RWPE1 (cell line): ENCODE measurements at regions not wholly inside any gene's neighbourhood (a gene's known extent, or its start where the extent isn't known, plus 50 kb on each side); places are given as distances from the start of the nearest gene placed in this dataset.

Source experiments
- CTCF ChIA-PET: fragments of 350-600 bp; sonication (Branson Sonifier 250); formaldehyde crosslinking; extraction: SDS; loops from one replicate; lab custom pipeline; 2021; lab: Yijun Ruan, JAX
- POLR2A ChIA-PET: fragments of 400-600 bp; formaldehyde crosslinking; extraction: SDS; loops from one replicate; lab custom pipeline; 2020; ENCODE audit warnings: antibody characterized with exemption; ENCODE audit not compliant: low non-redundant PET; lab: Yijun Ruan, JAX
- DNase-seq: peaks from one replicate; pipeline ENCODE4 v3.0.0; 2012; ENCODE audit warnings: low spot score
- H3K27ac ChIP-seq: fragments of 450-650 bp; 2 replicates; pipeline ENCODE4 v1.5.1; 2017
- TF ChIP-seq, protein P1 (sequence below): fragments of 450-650 bp; conservative IDR thresholded peaks from 2 replicates; pipeline ENCODE4 v1.5.1; 2017; ENCODE audit warnings: low read depth, mild to moderate bottlenecking

DNA sequence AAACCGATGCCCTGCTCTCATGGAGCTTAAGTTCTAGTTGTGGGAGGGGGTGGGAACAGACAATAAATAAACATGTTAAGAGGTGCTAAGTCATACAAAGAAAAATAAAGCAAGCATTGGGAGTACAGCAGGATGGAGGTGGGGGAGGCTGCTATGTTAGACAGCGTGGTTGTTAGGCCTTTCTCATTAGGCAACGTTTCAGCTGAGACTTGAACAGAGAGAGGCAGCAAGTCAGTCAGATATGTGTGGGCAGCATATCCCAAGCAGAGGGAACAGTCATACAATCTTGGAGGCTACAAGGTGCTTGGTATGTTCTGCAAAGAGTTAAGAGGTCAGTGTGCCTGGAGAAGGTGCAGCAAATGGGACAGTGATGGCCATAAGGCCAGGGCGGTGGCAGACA, 97.7 kb upstream of the CCDC196 start:
- no peak for DNase-seq
- ChIA-PET POLR2A (no interaction called here), CTCF (no interaction called here)
- no peak overlapping the region for H3K27ac ChIP-seq
- TF ChIP-seq, protein P1, sequence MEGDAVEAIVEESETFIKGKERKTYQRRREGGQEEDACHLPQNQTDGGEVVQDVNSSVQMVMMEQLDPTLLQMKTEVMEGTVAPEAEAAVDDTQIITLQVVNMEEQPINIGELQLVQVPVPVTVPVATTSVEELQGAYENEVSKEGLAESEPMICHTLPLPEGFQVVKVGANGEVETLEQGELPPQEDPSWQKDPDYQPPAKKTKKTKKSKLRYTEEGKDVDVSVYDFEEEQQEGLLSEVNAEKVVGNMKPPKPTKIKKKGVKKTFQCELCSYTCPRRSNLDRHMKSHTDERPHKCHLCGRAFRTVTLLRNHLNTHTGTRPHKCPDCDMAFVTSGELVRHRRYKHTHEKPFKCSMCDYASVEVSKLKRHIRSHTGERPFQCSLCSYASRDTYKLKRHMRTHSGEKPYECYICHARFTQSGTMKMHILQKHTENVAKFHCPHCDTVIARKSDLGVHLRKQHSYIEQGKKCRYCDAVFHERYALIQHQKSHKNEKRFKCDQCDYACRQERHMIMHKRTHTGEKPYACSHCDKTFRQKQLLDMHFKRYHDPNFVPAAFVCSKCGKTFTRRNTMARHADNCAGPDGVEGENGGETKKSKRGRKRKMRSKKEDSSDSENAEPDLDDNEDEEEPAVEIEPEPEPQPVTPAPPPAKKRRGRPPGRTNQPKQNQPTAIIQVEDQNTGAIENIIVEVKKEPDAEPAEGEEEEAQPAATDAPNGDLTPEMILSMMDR: no peak

- no peak overlapping the region for H3K27ac ChIP-seq
- ChIA-PET POLR2A (no interaction called here), CTCF (no interaction called here)
- TF ChIP-seq, protein P1: no peak
- no peak for DNase-seq
Measured at GRCh38 chr14:66389481-66389880, 96.7 kb upstream of the CCDC196 start.

DNA sequence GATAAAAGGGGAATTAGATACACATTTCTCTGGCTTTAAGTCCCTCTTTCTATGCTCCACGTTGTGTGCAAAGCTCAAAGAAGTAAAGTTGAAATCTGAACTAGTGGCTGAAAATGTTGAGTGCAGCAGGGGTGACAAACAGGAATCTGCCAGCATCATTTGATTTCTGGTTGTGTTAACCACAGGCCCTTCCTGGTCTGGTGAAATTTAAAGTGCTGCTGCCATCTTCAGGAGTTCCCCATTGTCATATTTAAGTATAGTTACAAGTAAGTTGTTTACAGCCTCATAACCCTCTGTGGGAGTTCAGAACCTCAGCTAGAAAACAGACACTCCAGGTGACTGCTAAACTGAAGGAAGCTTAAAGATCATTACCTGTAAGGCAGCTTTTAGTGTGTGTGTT, 90.9 kb upstream of the CCDC196 start:
- no peak overlapping the region for H3K27ac ChIP-seq
- ChIA-PET CTCF (interaction anchor here (1.3 kb wide), 1 partner anchor 35 kb away, joined by 7 read pairs; no protein-coding TSS in a partner anchor), POLR2A (no interaction called here)
- TF ChIP-seq, protein P1: no peak
- DNase-seq: peak; percentile 13

DNA sequence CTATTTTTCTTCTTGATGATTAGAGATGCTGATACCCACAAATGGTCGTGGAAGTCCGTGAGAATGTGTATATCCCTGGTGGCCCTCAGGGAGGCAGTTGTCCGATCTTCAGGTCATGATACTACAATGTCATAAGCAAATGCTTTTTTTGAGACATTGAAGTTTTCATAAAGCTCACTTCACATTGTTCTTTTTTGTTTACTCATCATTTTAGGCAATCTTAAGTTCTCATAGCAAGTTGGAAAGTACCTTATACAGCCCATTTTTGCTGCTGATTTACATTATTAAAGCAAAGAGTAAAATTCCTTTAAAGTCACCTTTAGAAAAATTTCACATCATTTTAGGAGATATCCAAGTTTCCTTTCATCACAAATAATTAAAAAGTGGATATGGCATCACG, 90.0 kb upstream of the CCDC196 start:
- CTCF ChIA-PET: interaction anchor here (0.7 kb wide), 1 partner anchor 65 kb away, joined by 3 read pairs; no protein-coding TSS in a partner anchor
- TF ChIP-seq, protein P1: no peak

DNA sequence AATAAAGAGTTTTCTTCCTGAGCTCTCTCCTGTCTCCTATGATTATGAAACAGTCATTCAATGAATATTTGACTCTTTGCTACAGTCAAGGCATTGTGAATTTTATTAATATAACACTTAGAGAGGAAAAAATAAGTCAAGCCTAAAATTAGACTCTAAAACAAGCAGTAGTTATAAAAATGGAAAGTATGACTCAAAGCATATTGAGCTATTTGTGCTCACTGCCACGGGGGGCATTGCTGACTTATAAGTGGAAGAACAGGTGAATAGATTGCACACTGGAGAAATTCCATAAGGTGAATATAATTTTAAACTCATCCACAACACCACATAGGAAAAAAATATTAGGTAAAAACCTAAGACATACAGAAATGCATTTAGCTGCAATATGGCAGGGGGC, 87.7 kb upstream of the CCDC196 start:
- no peak for DNase-seq
- H3K27ac ChIP-seq: no peak overlapping the region
- ChIA-PET POLR2A (no interaction called here), CTCF (interaction anchor here (1.0 kb wide), 1 partner anchor 39 kb away, joined by 4 read pairs; no protein-coding TSS in a partner anchor)
- TF ChIP-seq, protein P1: no peak

More for the DNA sequence above, 90.0 kb upstream of the CCDC196 start:
- POLR2A ChIA-PET: no interaction called here
- DNase-seq: no peak
- no peak overlapping the region for H3K27ac ChIP-seq

GRCh38 chr14:66401449-66402095, 84.6 kb upstream of the CCDC196 start:
- H3K27ac ChIP-seq: no peak overlapping the region
- ChIA-PET POLR2A (no interaction called here), CTCF (interaction anchor here (0.6 to 4.7 kb wide), 2 partner anchors 33 to 42 kb away, joined by 4 to 75 read pairs; no protein-coding TSS in a partner anchor)
- TF ChIP-seq, protein P1: peak; percentile 60
- DNase-seq: peak; percentile 8
